HCT116 (cell line): ENCODE measurements at regions not wholly inside any gene's neighbourhood (a gene's known extent, or its start where the extent isn't known, plus 50 kb on each side); places are given as distances from the start of the nearest gene placed in this dataset.

Source experiments
- ATAC-seq: fragments of 200-7000 bp; cut with Tn5 transposase; 2 replicates; pipeline ENCODE4 v1.9.1; 2020; ENCODE audit warnings: mild to moderate bottlenecking, moderate library complexity
- BruUV-seq: library from RNA; stranded (reverse); fragments of 400-500 nt; replicated peaks from 2 replicates; lab custom pipeline; 2021; lab: Mats Ljungman, UMichigan
- CTCF ChIA-PET: fragments of 300-600 bp; sonication (Branson Sonifier 250); formaldehyde crosslinking; loops from one replicate; lab custom pipeline; 2021; ENCODE audit warnings: antibody characterized with exemption; lab: Charles Lee
- POLR2A ChIA-PET: fragments of 300-600, 350-600 bp; sonication (Branson Sonifier 250); formaldehyde crosslinking; loops from one replicate; lab custom pipeline; 2021; ENCODE audit warnings: antibody characterized with exemption; lab: Charles Lee
- RAD21 ChIA-PET, 2 experiments: fragments of 300-600 bp; sonication (Branson Sonifier 250); formaldehyde crosslinking; loops; one replicate each; lab custom pipeline; 2023; ENCODE audit warnings: low total read pairs in 2 of 2; ENCODE audit not compliant: uncharacterized antibody in 2 of 2, unreplicated experiment in 2 of 2, low non-redundant PET in 1 of 2; lab: Charles Lee
- DNase-seq: peaks from one replicate; pipeline ENCODE4 v3.0.0-alpha.2; 2010; ENCODE audit warnings: low read depth, low spot score
- H2AFZ ChIP-seq: fragments of 200-600 bp; shearing (Covaris generic), sonication (generic); 2 replicates; pipeline ENCODE4 v1.6.1; 2017; ENCODE audit warnings: low read depth, mixed run types, mixed read lengths, antibody characterized with exemption, low read length; ENCODE audit not compliant: poor library complexity, severe bottlenecking
- H3K27ac ChIP-seq: 2 replicates; pipeline ENCODE4 v1.5.1; 2012; ENCODE audit warnings: low read depth, low read length
- H3K27me3 ChIP-seq: fragments of 200-600 bp; sonication (generic); 2 replicates; pipeline ENCODE4 v1.6.1; 2016; ENCODE audit warnings: mixed run types, low read length, mixed read lengths; ENCODE audit not compliant: insufficient read depth
- H3K36me3 ChIP-seq, 2 experiments: fragments of 200-500 bp in 1 of 2; fragments of 200-600 bp in 1 of 2; sonication (Bioruptor generic) in 1 of 2; sonication (generic) in 1 of 2; 2 replicates each; pipeline versions ENCODE4 v1.5.1 to v1.6.1; 2014 to 2016; ENCODE audit warnings: low read length in 2 of 2, inconsistent platforms in 1 of 2, mixed read lengths in 1 of 2, mixed run types in 1 of 2; ENCODE audit not compliant: insufficient read depth in 2 of 2, control insufficient read depth in 1 of 2
- H3K4me1 ChIP-seq, 2 experiments: fragments of 200-600 bp in 1 of 2; sonication (generic) in 1 of 2; 2 replicates each; pipeline versions ENCODE4 v1.5.1 to v1.6.1; 2012 to 2017; ENCODE audit warnings: low read length in 2 of 2, inconsistent platforms in 1 of 2, mild to moderate bottlenecking in 1 of 2, mixed read lengths in 1 of 2, mixed run types in 1 of 2, moderate library complexity in 1 of 2; ENCODE audit not compliant: insufficient read depth in 2 of 2, control insufficient read depth in 1 of 2
- H3K4me2 ChIP-seq: fragments of 200-600 bp; sonication (generic); 2 replicates; pipeline ENCODE4 v1.6.1; 2017; ENCODE audit warnings: mixed run types, low read length, mixed read lengths
- H3K4me3 ChIP-seq, 2 experiments: fragments of 200-600 bp in 1 of 2; sonication (generic) in 1 of 2; replicated peaks in 1 of 2; 2 replicates each; pipeline ENCODE4 v1.5.1; 2011 to 2016; ENCODE audit warnings: low read length in 2 of 2, control low read depth in 1 of 2, low read depth in 1 of 2, mild to moderate bottlenecking in 1 of 2, mixed read lengths in 1 of 2, mixed run types in 1 of 2
- H3K79me2 ChIP-seq: fragments of 200-600 bp; sonication (generic); 2 replicates; pipeline ENCODE4 v1.6.1; 2017; ENCODE audit warnings: mild to moderate bottlenecking, mixed run types, low read length, moderate library complexity, mixed read lengths; ENCODE audit not compliant: insufficient read depth
- H3K9ac ChIP-seq: fragments of 200-600 bp; sonication (generic); 2 replicates; pipeline ENCODE4 v1.6.1; 2016; ENCODE audit warnings: low read length, mixed read lengths
- H3K9me2 ChIP-seq: fragments of 200-600 bp; sonication (generic), shearing (Covaris generic); 2 replicates; pipeline ENCODE4 v1.6.1; 2017; ENCODE audit warnings: mixed run types, mild to moderate bottlenecking, moderate library complexity; ENCODE audit not compliant: insufficient read depth
- H3K9me3 ChIP-seq, 2 experiments: fragments of 200-500 bp in 1 of 2; fragments of 200-600 bp in 1 of 2; sonication (Bioruptor generic) in 1 of 2; sonication (generic) in 1 of 2; 2 replicates each; pipeline ENCODE4 v1.6.1; 2014 to 2017; ENCODE audit warnings: low read length in 2 of 2, mixed read lengths in 2 of 2, inconsistent platforms in 1 of 2, low read depth in 1 of 2, mild to moderate bottlenecking in 1 of 2, mixed run types in 1 of 2, moderate library complexity in 1 of 2; ENCODE audit not compliant: control insufficient read depth in 1 of 2, insufficient read depth in 1 of 2
- H4K20me1 ChIP-seq: fragments of 200-600 bp; sonication (generic), shearing (Covaris generic); 2 replicates; pipeline ENCODE4 v1.6.1; 2017; ENCODE audit warnings: mixed run types, mild to moderate bottlenecking, moderate library complexity; ENCODE audit not compliant: insufficient read depth
- ATF3 ChIP-seq: IDR thresholded peaks from 2 replicates; pipeline ENCODE4 v1.6.1; 2012
- EGR1 ChIP-seq: IDR thresholded peaks from 2 replicates; pipeline ENCODE4 v1.6.1; 2012; ENCODE audit warnings: low read depth
- ELF1 ChIP-seq: IDR thresholded peaks from 2 replicates; pipeline ENCODE4 v1.6.1; 2012; ENCODE audit warnings: low read depth, borderline replicate concordance
- EZH2phosphoT487 ChIP-seq: fragments of 200-600 bp; IDR thresholded peaks from 2 replicates; pipeline ENCODE4 v1.6.1; 2018; ENCODE audit warnings: antibody characterized with exemption, borderline replicate concordance
- FOSL1 ChIP-seq: IDR thresholded peaks from 2 replicates; pipeline ENCODE4 v1.6.1; 2012; ENCODE audit warnings: low read depth
- JUND ChIP-seq: IDR thresholded peaks from 2 replicates; pipeline ENCODE4 v1.6.1; 2012
- POLR2A ChIP-seq: IDR thresholded peaks from 2 replicates; pipeline ENCODE4 v1.7.0; 2011; ENCODE audit warnings: borderline replicate concordance; ENCODE audit not compliant: insufficient read depth, insufficient read length; ENCODE audit errors: extremely low read depth
- RAD21 ChIP-seq: IDR thresholded peaks from 2 replicates; pipeline ENCODE4 v1.6.1; 2012; ENCODE audit warnings: low read depth, mild to moderate bottlenecking
- SRF ChIP-seq: IDR thresholded peaks from 2 replicates; pipeline ENCODE4 v1.6.1; 2012; ENCODE audit warnings: low read depth
- TCF7L2 ChIP-seq: IDR thresholded peaks from 2 replicates; pipeline ENCODE4 v1.7.0; 2011; ENCODE audit warnings: borderline replicate concordance, inconsistent platforms; ENCODE audit not compliant: insufficient read depth, insufficient read length; ENCODE audit errors: extremely low read depth
- ZBTB33 ChIP-seq: IDR thresholded peaks from 2 replicates; pipeline ENCODE4 v1.6.1; 2011; ENCODE audit warnings: mild to moderate bottlenecking, low read length, moderate library complexity; ENCODE audit not compliant: insufficient replicate concordance; ENCODE audit errors: extremely low read depth
- intact Hi-C: fragments of 100-400 bp; cut with micrococcal nuclease; formaldehyde crosslinking; loops from 2 replicates; pipeline ENCODE4 v1.10.0; 2022

GRCh38 chr17:5683241-5683640 lies 98.9 kb upstream of the NLRP1 start:
- ATAC-seq = no peak
- no peaks in the 10 kb centered on the region for H3K36me3 ChIP-seq
- no peak overlapping the region for H3K4me2 ChIP-seq
- TF ChIP-seq JUND (no peak), SRF (no peak), EZH2phosphoT487 (no peak), TCF7L2 (no peak), POLR2A (no peak), EGR1 (no peak), FOSL1 (no peak), ATF3 (no peak), ELF1 (no peak), RAD21 (no peak), ZBTB33 (no peak)
- H3K9me3 ChIP-seq = no peaks in the 10 kb centered on the region
- no peaks in the 10 kb centered on the region for H4K20me1 ChIP-seq
- ChIA-PET CTCF (no interaction called here), RAD21 (no interaction called here), POLR2A (no interaction called here)
- intact Hi-C loops = no loop called here
- BruUV-seq = no TSS peak
- H3K9me2 ChIP-seq = no peaks in the 10 kb centered on the region
- H3K4me1 ChIP-seq = no peaks in the 10 kb centered on the region
- no peak overlapping the region for H3K27ac ChIP-seq
- no peak overlapping the region for H2AFZ ChIP-seq
- no peak overlapping the region for H3K4me3 ChIP-seq
- DNase-seq = no peak
- H3K79me2 ChIP-seq = no peaks in the 10 kb centered on the region
- no peak overlapping the region for H3K9ac ChIP-seq
- H3K27me3 ChIP-seq = peaks cover 63% of the 10 kb centered on the region
